HCT116 (cell line): ENCODE measurements at regions not wholly inside any gene's neighbourhood (a gene's known extent, or its start where the extent isn't known, plus 50 kb on each side); places are given as distances from the start of the nearest gene placed in this dataset.

Experiments used
- ATAC-seq: fragments of 200-7000 bp; cut with Tn5 transposase; 2 replicates; pipeline ENCODE4 v1.9.1; 2020; ENCODE audit warnings: mild to moderate bottlenecking, moderate library complexity
- BruUV-seq: library from RNA; stranded (reverse); fragments of 400-500 nt; replicated peaks from 2 replicates; lab custom pipeline; 2021; lab: Mats Ljungman, UMichigan
- CTCF ChIA-PET: fragments of 300-600 bp; sonication (Branson Sonifier 250); formaldehyde crosslinking; loops from one replicate; lab custom pipeline; 2021; ENCODE audit warnings: antibody characterized with exemption; lab: Charles Lee
- POLR2A ChIA-PET: fragments of 300-600, 350-600 bp; sonication (Branson Sonifier 250); formaldehyde crosslinking; loops from one replicate; lab custom pipeline; 2021; ENCODE audit warnings: antibody characterized with exemption; lab: Charles Lee
- RAD21 ChIA-PET, 2 experiments: fragments of 300-600 bp; sonication (Branson Sonifier 250); formaldehyde crosslinking; loops; one replicate each; lab custom pipeline; 2023; ENCODE audit warnings: low total read pairs in 2 of 2; ENCODE audit not compliant: uncharacterized antibody in 2 of 2, unreplicated experiment in 2 of 2, low non-redundant PET in 1 of 2; lab: Charles Lee
- DNase-seq: peaks from one replicate; pipeline ENCODE4 v3.0.0-alpha.2; 2010; ENCODE audit warnings: low read depth, low spot score
- H2AFZ ChIP-seq: fragments of 200-600 bp; shearing (Covaris generic), sonication (generic); 2 replicates; pipeline ENCODE4 v1.6.1; 2017; ENCODE audit warnings: low read depth, mixed run types, mixed read lengths, antibody characterized with exemption, low read length; ENCODE audit not compliant: poor library complexity, severe bottlenecking
- H3K27ac ChIP-seq: 2 replicates; pipeline ENCODE4 v1.5.1; 2012; ENCODE audit warnings: low read depth, low read length
- H3K27me3 ChIP-seq: fragments of 200-600 bp; sonication (generic); 2 replicates; pipeline ENCODE4 v1.6.1; 2016; ENCODE audit warnings: mixed run types, low read length, mixed read lengths; ENCODE audit not compliant: insufficient read depth
- H3K36me3 ChIP-seq, 2 experiments: fragments of 200-500 bp in 1 of 2; fragments of 200-600 bp in 1 of 2; sonication (Bioruptor generic) in 1 of 2; sonication (generic) in 1 of 2; 2 replicates each; pipeline versions ENCODE4 v1.5.1 to v1.6.1; 2014 to 2016; ENCODE audit warnings: low read length in 2 of 2, inconsistent platforms in 1 of 2, mixed read lengths in 1 of 2, mixed run types in 1 of 2; ENCODE audit not compliant: insufficient read depth in 2 of 2, control insufficient read depth in 1 of 2
- H3K4me1 ChIP-seq, 2 experiments: fragments of 200-600 bp in 1 of 2; sonication (generic) in 1 of 2; 2 replicates each; pipeline versions ENCODE4 v1.5.1 to v1.6.1; 2012 to 2017; ENCODE audit warnings: low read length in 2 of 2, inconsistent platforms in 1 of 2, mild to moderate bottlenecking in 1 of 2, mixed read lengths in 1 of 2, mixed run types in 1 of 2, moderate library complexity in 1 of 2; ENCODE audit not compliant: insufficient read depth in 2 of 2, control insufficient read depth in 1 of 2
- H3K4me2 ChIP-seq: fragments of 200-600 bp; sonication (generic); 2 replicates; pipeline ENCODE4 v1.6.1; 2017; ENCODE audit warnings: mixed run types, low read length, mixed read lengths
- H3K4me3 ChIP-seq, 2 experiments: fragments of 200-600 bp in 1 of 2; sonication (generic) in 1 of 2; replicated peaks in 1 of 2; 2 replicates each; pipeline ENCODE4 v1.5.1; 2011 to 2016; ENCODE audit warnings: low read length in 2 of 2, control low read depth in 1 of 2, low read depth in 1 of 2, mild to moderate bottlenecking in 1 of 2, mixed read lengths in 1 of 2, mixed run types in 1 of 2
- H3K79me2 ChIP-seq: fragments of 200-600 bp; sonication (generic); 2 replicates; pipeline ENCODE4 v1.6.1; 2017; ENCODE audit warnings: mild to moderate bottlenecking, mixed run types, low read length, moderate library complexity, mixed read lengths; ENCODE audit not compliant: insufficient read depth
- H3K9ac ChIP-seq: fragments of 200-600 bp; sonication (generic); 2 replicates; pipeline ENCODE4 v1.6.1; 2016; ENCODE audit warnings: low read length, mixed read lengths
- H3K9me2 ChIP-seq: fragments of 200-600 bp; sonication (generic), shearing (Covaris generic); 2 replicates; pipeline ENCODE4 v1.6.1; 2017; ENCODE audit warnings: mixed run types, mild to moderate bottlenecking, moderate library complexity; ENCODE audit not compliant: insufficient read depth
- H3K9me3 ChIP-seq, 2 experiments: fragments of 200-500 bp in 1 of 2; fragments of 200-600 bp in 1 of 2; sonication (Bioruptor generic) in 1 of 2; sonication (generic) in 1 of 2; 2 replicates each; pipeline ENCODE4 v1.6.1; 2014 to 2017; ENCODE audit warnings: low read length in 2 of 2, mixed read lengths in 2 of 2, inconsistent platforms in 1 of 2, low read depth in 1 of 2, mild to moderate bottlenecking in 1 of 2, mixed run types in 1 of 2, moderate library complexity in 1 of 2; ENCODE audit not compliant: control insufficient read depth in 1 of 2, insufficient read depth in 1 of 2
- H4K20me1 ChIP-seq: fragments of 200-600 bp; sonication (generic), shearing (Covaris generic); 2 replicates; pipeline ENCODE4 v1.6.1; 2017; ENCODE audit warnings: mixed run types, mild to moderate bottlenecking, moderate library complexity; ENCODE audit not compliant: insufficient read depth
- CEBPB ChIP-seq: IDR thresholded peaks from 2 replicates; pipeline ENCODE4 v1.6.1; 2012; ENCODE audit warnings: low read depth
- EGR1 ChIP-seq: IDR thresholded peaks from 2 replicates; pipeline ENCODE4 v1.6.1; 2012; ENCODE audit warnings: low read depth
- JUND ChIP-seq: IDR thresholded peaks from 2 replicates; pipeline ENCODE4 v1.6.1; 2012
- POLR2AphosphoS5 ChIP-seq: IDR thresholded peaks from 2 replicates; pipeline ENCODE4 v1.6.1; 2011; ENCODE audit warnings: mild to moderate bottlenecking, low read depth, low read length, moderate library complexity
- SP1 ChIP-seq: IDR thresholded peaks from 2 replicates; pipeline ENCODE4 v1.6.1; 2012; ENCODE audit warnings: low read depth
- ZBTB33 ChIP-seq: IDR thresholded peaks from 2 replicates; pipeline ENCODE4 v1.6.1; 2011; ENCODE audit warnings: mild to moderate bottlenecking, low read length, moderate library complexity; ENCODE audit not compliant: insufficient replicate concordance; ENCODE audit errors: extremely low read depth
- intact Hi-C: fragments of 100-400 bp; cut with micrococcal nuclease; formaldehyde crosslinking; loops from 2 replicates; pipeline ENCODE4 v1.10.0; 2022
- TF ChIP-seq, protein P1 (sequence below), 3 experiments: fragments of 200-600 bp in 1 of 3; sonication (generic) in 1 of 3; IDR thresholded peaks in 2 of 3; conservative IDR thresholded peaks in 1 of 3; 2 replicates each; pipeline ENCODE4 v1.5.1; 2012 to 2017; ENCODE audit warnings: low read depth in 2 of 3, low read length in 2 of 3, antibody characterized with exemption in 1 of 3, borderline replicate concordance in 1 of 3, control low read depth in 1 of 3, mild to moderate bottlenecking in 1 of 3, mixed read lengths in 1 of 3, mixed run types in 1 of 3, moderate library complexity in 1 of 3; ENCODE audit not compliant: insufficient read depth in 1 of 3

GRCh38 chr12:74334780-74335179 is 202.9 kb upstream of the ATXN7L3B start:
- no peaks in the 10 kb centered on the region for H3K79me2 ChIP-seq
- H3K4me2 ChIP-seq = peak overlapping the region; percentile 38
- no peak overlapping the region for H3K4me3 ChIP-seq
- peak overlapping the region; percentile 17; the same call in 1 of the 2 replicates for H3K27ac ChIP-seq
- CTCF ChIA-PET = interaction anchor here (0.7 kb wide), 1 partner anchor 201 kb away, joined by 3 read pairs; no protein-coding TSS in a partner anchor
- RAD21 ChIA-PET = no interaction called here
- no peaks in the 10 kb centered on the region; a peak in 1 of 4 replicates for H3K36me3 ChIP-seq
- no peak overlapping the region for H2AFZ ChIP-seq
- POLR2A ChIA-PET = no interaction called here
- peak; percentile 41; the same call in 1 of the 2 replicates for ATAC-seq
- H3K9ac ChIP-seq = no peak overlapping the region
- H3K9me3 ChIP-seq = no peaks in the 10 kb centered on the region
- H3K4me1 ChIP-seq = peaks cover 20 to 64% of the 10 kb centered on the region in 2 experiments
- intact Hi-C loops = loop anchor here (2.0 to 10.0 kb wide), 2 partner anchors 68 to 1490 kb away; no protein-coding TSS in a partner anchor
- no peaks in the 10 kb centered on the region for H4K20me1 ChIP-seq
- no peaks in the 10 kb centered on the region for H3K9me2 ChIP-seq
- TF ChIP-seq POLR2AphosphoS5 (peak; percentile 19; the same call in 1 of the 2 replicates), CEBPB (peak; percentile 81), ZBTB33 (no peak), JUND (peak; percentile 27; the same call in 1 of the 2 replicates), EGR1 (no peak), SP1 (peak; percentile 59)
- TF ChIP-seq, protein P1, sequence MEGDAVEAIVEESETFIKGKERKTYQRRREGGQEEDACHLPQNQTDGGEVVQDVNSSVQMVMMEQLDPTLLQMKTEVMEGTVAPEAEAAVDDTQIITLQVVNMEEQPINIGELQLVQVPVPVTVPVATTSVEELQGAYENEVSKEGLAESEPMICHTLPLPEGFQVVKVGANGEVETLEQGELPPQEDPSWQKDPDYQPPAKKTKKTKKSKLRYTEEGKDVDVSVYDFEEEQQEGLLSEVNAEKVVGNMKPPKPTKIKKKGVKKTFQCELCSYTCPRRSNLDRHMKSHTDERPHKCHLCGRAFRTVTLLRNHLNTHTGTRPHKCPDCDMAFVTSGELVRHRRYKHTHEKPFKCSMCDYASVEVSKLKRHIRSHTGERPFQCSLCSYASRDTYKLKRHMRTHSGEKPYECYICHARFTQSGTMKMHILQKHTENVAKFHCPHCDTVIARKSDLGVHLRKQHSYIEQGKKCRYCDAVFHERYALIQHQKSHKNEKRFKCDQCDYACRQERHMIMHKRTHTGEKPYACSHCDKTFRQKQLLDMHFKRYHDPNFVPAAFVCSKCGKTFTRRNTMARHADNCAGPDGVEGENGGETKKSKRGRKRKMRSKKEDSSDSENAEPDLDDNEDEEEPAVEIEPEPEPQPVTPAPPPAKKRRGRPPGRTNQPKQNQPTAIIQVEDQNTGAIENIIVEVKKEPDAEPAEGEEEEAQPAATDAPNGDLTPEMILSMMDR (IDR thresholded peaks at IDR 0.05 in 2 of 3, conservative IDR thresholded peaks at IDR 0.05 in 1 of 3; ENCODE audit: borderline replicate concordance in 1 of 3, insufficient read depth in 1 of 3, low read depth in 2 of 3, low read length in 2 of 3) = no peak
- H3K27me3 ChIP-seq = no peaks in the 10 kb centered on the region
- DNase-seq = peak; percentile 26
- no TSS peak for BruUV-seq
